OCI-LY1 (cell line): ENCODE measurements at regions not wholly inside any gene's neighbourhood (a gene's known extent, or its start where the extent isn't known, plus 50 kb on each side); places are given as distances from the start of the nearest gene placed in this dataset.

Experiments
- CTCF ChIP-seq: fragments of 200-600 bp; sonication (generic), shearing (Covaris generic); IDR thresholded peaks from 2 replicates; pipeline ENCODE4 v1.5.1; 2017; ENCODE audit warnings: mild to moderate bottlenecking, antibody characterized with exemption, low read length, moderate library complexity, mixed read lengths
- EZH2 ChIP-seq: fragments of 200-600 bp; sonication (generic), shearing (Covaris generic); IDR thresholded peaks from 2 replicates; pipeline ENCODE4 v1.8.0; 2017; ENCODE audit warnings: borderline replicate concordance, mixed run types, mild to moderate bottlenecking, antibody characterized with exemption, low read length, moderate library complexity, mixed read lengths

GRCh38 chr1:240031009-240031408 lies 60.7 kb upstream of the FMN2 start:
- TF ChIP-seq EZH2 (no peak), CTCF (no peak)
